Heart right ventricle (tissue), 16 donors: ENCODE measurements at regions not wholly inside any gene's neighbourhood (a gene's known extent, or its start where the extent isn't known, plus 50 kb on each side); places are given as distances from the start of the nearest gene placed in this dataset.

ENCODE experiments used
- ATAC-seq, 8 donors: fragments of 200-7000 bp; cut with Tn5 transposase; one replicate each; pipeline ENCODE4 v1.9.1; 2020; ENCODE audit warnings: mild to moderate bottlenecking in 8 of 8, moderate library complexity in 8 of 8, moderate number of reproducible peaks in 1 of 8
- DNase-seq, 2 donors: peaks; one replicate each; pipeline ENCODE4 v3.0.0-alpha.2; 2020
- H3K27ac ChIP-seq, 10 donors: fragments of 200-600 bp; sonication (generic) in 2 of 10; one replicate each; pipeline versions ENCODE4 v1.5.0 to v1.8.0; 2020 to 2022; ENCODE audit warnings: mild to moderate bottlenecking in 3 of 10
- H3K27me3 ChIP-seq, 7 donors: fragments of 200-600 bp; one replicate each; pipeline ENCODE4 v1.8.0; 2021 to 2022; ENCODE audit warnings: mild to moderate bottlenecking in 2 of 7
- H3K36me3 ChIP-seq, 9 donors: fragments of 200-600 bp; sonication (generic) in 1 of 9; one replicate each; pipeline versions ENCODE4 v1.5.0 to v1.8.0; 2020 to 2022; ENCODE audit warnings: mild to moderate bottlenecking in 2 of 9
- H3K4me1 ChIP-seq, 9 donors: fragments of 200-600 bp; sonication (generic) in 1 of 9; one replicate each; pipeline versions ENCODE4 v1.5.0 to v1.8.0; 2020 to 2022; ENCODE audit warnings: mild to moderate bottlenecking in 4 of 9
- H3K4me3 ChIP-seq, 10 donors: fragments of 200-600 bp; sonication (generic) in 2 of 10; one replicate each; pipeline versions ENCODE4 v1.5.0 to v1.8.0; 2020 to 2022; ENCODE audit warnings: mild to moderate bottlenecking in 7 of 10, moderate library complexity in 2 of 10
- H3K9me3 ChIP-seq, 11 donors: fragments of 200-600 bp in 10 of 11; sonication (generic) in 2 of 11; one replicate each; pipeline versions ENCODE4 v1.5.0 to v1.8.0; 2013 to 2022; ENCODE audit warnings: mild to moderate bottlenecking in 2 of 11, control low read depth in 1 of 11, moderate library complexity in 1 of 11
- CTCF ChIP-seq, 9 donors: fragments of 200-600 bp; sonication (generic) in 2 of 9; IDR thresholded peaks; one replicate each; pipeline versions ENCODE4 v1.5.0 to v1.8.0; 2021 to 2022; ENCODE audit warnings: antibody characterized with exemption in 9 of 9, mild to moderate bottlenecking in 5 of 9, moderate library complexity in 1 of 9
- WGBS, 2 donors: extraction: QIAGEN DNeasy Blood & Tissue Kit; methylation state at CpG; one replicate each; pipeline ENCODE4 v1.1.7; 2013; ENCODE audit warnings: inconsistent platforms in 1 of 2; 5-methylcytosine and 5-hydroxymethylcytosine counted together
- intact Hi-C, 10 donors: fragments of 100-400 bp; cut with DNase I; formaldehyde crosslinking; loops; one replicate each; pipeline versions ENCODE4 v1.11.1 to v1.14.2; 2022
- donor health status: Arrhythmogenic right ventricular cardiomyopathy.
- donor health status: ischemic (EF 13 %, LVEDD 7.1; RV severe dilation, severe dysfunction).
- donor health status: healthy with polysubstance abuse.
- donor health status: DM: no; HTN: yes; CAD: no.
- donor health status: DM: no; HTN: no; CAD: no.
- donor health status: ischemic (EF 25% LVEDD 6.9; RV normal size, moderate dysfunction).
- donor health status: ischemic (EF 25% LVEDD 5.7; RV mildly dilated, moderate dysfunction).
- donor health status: healthy.
- donor health status: DM: yes; HTN: yes; CAD: no.
- donor health status: Ischemic cardiomyopathy.
- donor health status: ischemic (EF 35%, LVEDD 5.7; RV mildly dilated, moderate dysfunction).
- donor health status: nonischemic (EF 11% LVEDD 7.7; RV severe dilation, severe dysfunction).
- donor health status: DM: yes; HTN: yes; CAD: no.
- donor health status: PGD.
- donor health status: ischemic (EF 29% LVEDD 5.4; RV normal size, mild dysfunction).
- donor health status: nonischemic (EF 23%, LVEDD 6.1; RV moderate dilation, normal function).

- Histone ChIP-seq H3K9me3 (no peaks in the 10 kb centered on the region), H3K4me1 (peaks cover 0 to 14% (median 0%) of the 10 kb centered on the region in 9 donors), H3K36me3 (no peaks in the 10 kb centered on the region), H3K27me3 (no peaks in the 10 kb centered on the region), H3K4me3 (no peak overlapping the region), H3K27ac (peak overlapping the region in 2 of 10 donors; percentile 43 to 46)
- TF ChIP-seq CTCF (IDR thresholded peaks at IDR 0.05) = no peak
- ATAC-seq = peak in 7 of 8 donors; percentile 16 to 55 (median 39)
- DNase-seq = no peak
- intact Hi-C loops = loop anchor here in 3 of 10 donors (5.0 to 10.0 kb wide), 3 partner anchors 152 to 925 kb away; no protein-coding TSS in a partner anchor
- 94% methylated on average over 2 of the region's 2 CpGs for WGBS, 2 donors
Observed at GRCh38 chr13:74299721-74300120, 165.5 kb upstream of the KLF12 start.

GRCh38 chr13:74298923-74299322 lies 164.7 kb upstream of the KLF12 start:
- Histone ChIP-seq H3K36me3 (no peaks in the 10 kb centered on the region), H3K4me1 (peaks cover 0 to 14% (median 0%) of the 10 kb centered on the region in 9 donors), H3K27ac (peak overlapping the region in 1 of 10 donors; percentile 43), H3K4me3 (no peak overlapping the region), H3K9me3 (no peaks in the 10 kb centered on the region), H3K27me3 (no peaks in the 10 kb centered on the region)
- WGBS, 2 donors = 95 to 97% methylated on average over 4 of the region's 4 CpGs
- no peak for TF ChIP-seq CTCF (IDR thresholded peaks at IDR 0.05)
- intact Hi-C loops = loop anchor here in 1 of 10 donors (10.0 kb wide), 1 partner anchor 926 kb away; no protein-coding TSS in a partner anchor
- no peak for DNase-seq
- ATAC-seq = no peak

GRCh38 chr13:74289861-74290773 lies 155.9 kb upstream of the KLF12 start:
- Histone ChIP-seq H3K4me3 (peak overlapping the region in 7 of 10 donors; percentile 1 to 39 (median 30)), H3K4me1 (peaks cover 0 to 42% (median 22%) of the 10 kb centered on the region in 9 donors), H3K36me3 (no peaks in the 10 kb centered on the region), H3K9me3 (no peaks in the 10 kb centered on the region), H3K27ac (peak overlapping the region in 7 of 10 donors; percentile 27 to 60 (median 46)), H3K27me3 (no peaks in the 10 kb centered on the region)
- 23 to 36% methylated on average over 10 of the region's 10 CpGs for WGBS, 2 donors
- no peak for TF ChIP-seq CTCF (IDR thresholded peaks at IDR 0.05)
- peak in 1 of 2 donors; percentile 55 for DNase-seq
- intact Hi-C loops = loop anchor here (2.0 to 10.0 kb wide), 13 partner anchors 145 to 935 kb away; partner anchors contain the start of gene KLF12 (in 3 of the 10)
- ATAC-seq = peak; percentile 82 to 97 (median 90)

- no peak for DNase-seq
- no peak for TF ChIP-seq CTCF (IDR thresholded peaks at IDR 0.05)
- no peaks in the 10 kb centered on the region for H3K9me3 ChIP-seq
- peak overlapping the region in 1 of 10 donors; percentile 38 for H3K4me3 ChIP-seq
- WGBS, 2 donors = 66 to 75% methylated on average over 7 of the region's 7 CpGs
- peak overlapping the region in 2 of 10 donors; percentile 36 to 60 for H3K27ac ChIP-seq
- intact Hi-C loops = loop anchor here (2.0 to 10.0 kb wide), 12 partner anchors 144 to 537 kb away; partner anchors contain the start of gene KLF12 (in 3 of the 10)
- no peaks in the 10 kb centered on the region for H3K27me3 ChIP-seq
- no peaks in the 10 kb centered on the region for H3K36me3 ChIP-seq
- peaks cover 0 to 42% (median 22%) of the 10 kb centered on the region in 9 donors for H3K4me1 ChIP-seq
- no peak for ATAC-seq
Observed at GRCh38 chr13:74289107-74289506, 154.9 kb upstream of the KLF12 start.
